IPS DF 6.9 (cell line): ENCODE measurements at regions not wholly inside any gene's neighbourhood (a gene's known extent, or its start where the extent isn't known, plus 50 kb on each side); places are given as distances from the start of the nearest gene placed in this dataset.
"Not testable (repeated sequence)": the region's sequence is repeated elsewhere in the genome, so short reads cannot be mapped to it uniquely, and the experiment has no call there.

Experiments used
- DNase-seq: peaks from one replicate; pipeline ENCODE4 v3.0.0-alpha.2; 2013; ENCODE audit warnings: low read depth, low spot score
- H3K27ac ChIP-seq: one replicate; pipeline ENCODE4 v1.5.1; 2013; ENCODE audit warnings: low read length, control low read depth
- H3K27me3 ChIP-seq: 2 replicates; pipeline ENCODE4 v1.6.1; 2013; ENCODE audit warnings: mild to moderate bottlenecking, low read length; ENCODE audit not compliant: control insufficient read depth, insufficient read depth
- H3K36me3 ChIP-seq: 2 replicates; pipeline ENCODE4 v1.6.1; 2013; ENCODE audit warnings: low read length; ENCODE audit not compliant: control insufficient read depth, insufficient read depth
- H3K4me1 ChIP-seq: 2 replicates; pipeline ENCODE4 v1.6.1; 2013; ENCODE audit warnings: low read length; ENCODE audit not compliant: control insufficient read depth, insufficient read depth
- H3K4me3 ChIP-seq: 2 replicates; pipeline ENCODE4 v1.5.1; 2013; ENCODE audit warnings: mild to moderate bottlenecking, low read length
- H3K9me3 ChIP-seq: 2 replicates; pipeline ENCODE4 v1.6.1; 2013; ENCODE audit warnings: low read length, inconsistent platforms; ENCODE audit not compliant: control insufficient read depth, insufficient read depth
- WGBS: extraction: QIAGEN DNeasy Blood & Tissue Kit; methylation state at CpG from one replicate; pipeline ENCODE4 v1.1.7; 2013; ENCODE audit warnings: mixed read lengths, missing lambda C conversion rate; ENCODE audit not compliant: insufficient read length, insufficient coverage; 5-methylcytosine and 5-hydroxymethylcytosine counted together

GRCh38 chr9:124137009-124137943 is 120.5 kb upstream of the NEK6 start:
- H3K4me3 ChIP-seq = no peak overlapping the region
- no peaks in the 10 kb centered on the region for H3K9me3 ChIP-seq
- H3K4me1 ChIP-seq = no peaks in the 10 kb centered on the region
- DNase-seq = no peak
- H3K36me3 ChIP-seq = no peaks in the 10 kb centered on the region
- H3K27ac ChIP-seq = no peak overlapping the region
- no peaks in the 10 kb centered on the region for H3K27me3 ChIP-seq
- no CpG with 5 or more reads among the region's 16 CpGs for WGBS

- Histone ChIP-seq H3K4me3 (no peak overlapping the region), H3K36me3 (no peaks in the 10 kb centered on the region), H3K27me3 (no peaks in the 10 kb centered on the region), H3K9me3 (no peaks in the 10 kb centered on the region), H3K4me1 (no peaks in the 10 kb centered on the region), H3K27ac (no peak overlapping the region)
- WGBS = no CpG with 5 or more reads among the region's 3 CpGs
- DNase-seq = no peak
Measured at GRCh38 chr9:124137944-124138335, 119.8 kb upstream of the NEK6 start.

- Histone ChIP-seq H3K27me3 (no peaks in the 10 kb centered on the region), H3K9me3 (no peaks in the 10 kb centered on the region), H3K4me3 (no peak overlapping the region), H3K36me3 (no peaks in the 10 kb centered on the region), H3K4me1 (no peaks in the 10 kb centered on the region), H3K27ac (no peak overlapping the region)
- no peak for DNase-seq
- WGBS = no CpG with 5 or more reads among the region's 1 CpG
Measured at GRCh38 chr9:124139001-124139400, 118.7 kb upstream of the NEK6 start.

- WGBS = no CpG with 5 or more reads among the region's 6 CpGs
- DNase-seq = no peak
- Histone ChIP-seq H3K36me3 (no peaks in the 10 kb centered on the region), H3K4me1 (no peaks in the 10 kb centered on the region; the same call in 1 of the 2 replicates), H3K27me3 (no peaks in the 10 kb centered on the region), H3K9me3 (no peaks in the 10 kb centered on the region), H3K27ac (no peak overlapping the region), H3K4me3 (no peak overlapping the region)
Measured at GRCh38 chr9:124140941-124141568, 116.7 kb upstream of the NEK6 start.

- no CpG with 5 or more reads among the region's 10 CpGs for WGBS
- not testable (repeated sequence) for H3K4me1 ChIP-seq, H3K9me3 ChIP-seq, H3K36me3 ChIP-seq, H3K4me3 ChIP-seq, H3K27ac ChIP-seq, H3K27me3 ChIP-seq
- peak; percentile 43 for DNase-seq
Measured at GRCh38 chr9:124144561-124145123, 113.1 kb upstream of the NEK6 start.

- no peaks in the 10 kb centered on the region; the same call in 1 of the 2 replicates for H3K4me1 ChIP-seq
- no peak overlapping the region for H3K4me3 ChIP-seq
- no peak for DNase-seq
- H3K36me3 ChIP-seq = no peaks in the 10 kb centered on the region
- no peak overlapping the region for H3K27ac ChIP-seq
- no peaks in the 10 kb centered on the region for H3K9me3 ChIP-seq
- H3K27me3 ChIP-seq = no peaks in the 10 kb centered on the region
- whole genome bisulfite sequencing = no CpG with 5 or more reads among the region's 4 CpGs
Measured at GRCh38 chr9:124146031-124146561, 111.7 kb upstream of the NEK6 start.

GRCh38 chr9:124149992-124150391 is 107.8 kb upstream of the NEK6 start:
- H3K27me3 ChIP-seq = no peaks in the 10 kb centered on the region
- H3K9me3 ChIP-seq = no peaks in the 10 kb centered on the region
- H3K27ac ChIP-seq = no peak overlapping the region
- no peak for DNase-seq
- no peaks in the 10 kb centered on the region for H3K36me3 ChIP-seq
- no peaks in the 10 kb centered on the region; the same call in 1 of the 2 replicates for H3K4me1 ChIP-seq
- WGBS = no CpG with 5 or more reads among the region's 1 CpG
- no peak overlapping the region for H3K4me3 ChIP-seq

- H3K4me3 ChIP-seq = no peak overlapping the region
Measured at GRCh38 chr9:124163760-124164255, 93.9 kb upstream of the NEK6 start.

GRCh38 chr9:124164811-124165210 is 92.9 kb upstream of the NEK6 start:
- H3K27me3 ChIP-seq = no peaks in the 10 kb centered on the region
- no CpG with 5 or more reads among the region's 5 CpGs for whole genome bisulfite sequencing
- H3K27ac ChIP-seq = no peak overlapping the region
- H3K9me3 ChIP-seq = no peaks in the 10 kb centered on the region
- DNase-seq = no peak
- no peaks in the 10 kb centered on the region for H3K36me3 ChIP-seq
- H3K4me1 ChIP-seq = no peaks in the 10 kb centered on the region
- no peak overlapping the region for H3K4me3 ChIP-seq

More at GRCh38 chr9:124163760-124164255, 93.9 kb upstream of the NEK6 start:
- no peaks in the 10 kb centered on the region for H3K9me3 ChIP-seq
- no peak overlapping the region for H3K27ac ChIP-seq
- no peaks in the 10 kb centered on the region for H3K27me3 ChIP-seq
- H3K36me3 ChIP-seq = no peaks in the 10 kb centered on the region
- no peak for DNase-seq
- H3K4me1 ChIP-seq = no peaks in the 10 kb centered on the region
- no CpG with 5 or more reads among the region's 2 CpGs for WGBS

- H3K4me3 ChIP-seq = no peak overlapping the region
- H3K36me3 ChIP-seq = no peaks in the 10 kb centered on the region
- DNase-seq = no peak
- no peaks in the 10 kb centered on the region for H3K4me1 ChIP-seq
- H3K9me3 ChIP-seq = no peaks in the 10 kb centered on the region
- no CpG with 5 or more reads among the region's 5 CpGs for WGBS
- H3K27ac ChIP-seq = no peak overlapping the region
- no peaks in the 10 kb centered on the region for H3K27me3 ChIP-seq
Measured at GRCh38 chr9:124174433-124174832, 83.3 kb upstream of the NEK6 start.
